Gastroesophageal sphincter (tissue), 4 donors: ENCODE measurements at regions not wholly inside any gene's neighbourhood (a gene's known extent, or its start where the extent isn't known, plus 50 kb on each side); places are given as distances from the start of the nearest gene placed in this dataset.

Source experiments
- ATAC-seq: fragments of 150-250 bp; one replicate; pipeline ENCODE4 v1.9.1; 2016; ENCODE audit warnings: mild to moderate bottlenecking, moderate library complexity
- H3K27ac ChIP-seq, 4 donors: fragments of 200-600 bp; sonication (generic) in 3 of 4; 1 replicate in 3 of 4; 2 replicates in 1 of 4; pipeline ENCODE4 v1.5.1; 2016 to 2019
- H3K27me3 ChIP-seq: fragments of 200-600 bp; sonication (generic); one replicate; pipeline ENCODE4 v1.5.1; 2019
- H3K36me3 ChIP-seq, 2 donors: fragments of 200-600 bp; sonication (generic); one replicate each; pipeline ENCODE4 v1.5.1; 2019; ENCODE audit warnings: control low read depth in 1 of 2
- H3K4me1 ChIP-seq, 3 donors: fragments of 200-600 bp; sonication (generic); 1 replicate in 2 of 3; 2 replicates in 1 of 3; pipeline ENCODE4 v1.5.1; 2016 to 2019; ENCODE audit warnings: control low read depth in 2 of 3
- H3K4me3 ChIP-seq, 2 donors: fragments of 200-600 bp; sonication (generic); one replicate each; pipeline ENCODE4 v1.5.1; 2019; ENCODE audit warnings: mild to moderate bottlenecking in 1 of 2, moderate library complexity in 1 of 2
- H3K9me3 ChIP-seq, 3 donors: fragments of 200-600 bp; sonication (generic); one replicate each; pipeline ENCODE4 v1.5.1; 2017 to 2019; ENCODE audit warnings: control low read depth in 2 of 3
- EP300 ChIP-seq: sonication (generic); formaldehyde crosslinking; IDR thresholded peaks from one replicate; pipeline ENCODE4 v1.6.1; 2017; ENCODE audit warnings: antibody characterized with exemption, mild to moderate bottlenecking
- POLR2A ChIP-seq, 2 donors: fragments of 450-650 bp; IDR thresholded peaks; one replicate each; pipeline ENCODE4 v1.6.1; 2017; ENCODE audit warnings: antibody characterized with exemption in 2 of 2, mild to moderate bottlenecking in 2 of 2, moderate library complexity in 1 of 2
- POLR2AphosphoS5 ChIP-seq: sonication (generic); formaldehyde crosslinking; IDR thresholded peaks from one replicate; pipeline ENCODE4 v1.6.1; 2017; ENCODE audit warnings: antibody characterized with exemption
- WGBS, 2 donors: methylation state at CpG; one replicate each; pipeline ENCODE4 v1.1.5; 2018; ENCODE audit warnings: low coverage in 1 of 2; 5-methylcytosine and 5-hydroxymethylcytosine counted together
- TF ChIP-seq, protein P1 (sequence below), 4 experiments: fragments of 200-600 bp in 2 of 4; fragments of 450-650 bp in 2 of 4; sonication (generic) in 1 of 4; IDR thresholded peaks; one replicate each; pipeline ENCODE4 v1.5.1; 2017 to 2019; ENCODE audit warnings: antibody characterized with exemption in 4 of 4, mild to moderate bottlenecking in 2 of 4, moderate library complexity in 2 of 4

DNA sequence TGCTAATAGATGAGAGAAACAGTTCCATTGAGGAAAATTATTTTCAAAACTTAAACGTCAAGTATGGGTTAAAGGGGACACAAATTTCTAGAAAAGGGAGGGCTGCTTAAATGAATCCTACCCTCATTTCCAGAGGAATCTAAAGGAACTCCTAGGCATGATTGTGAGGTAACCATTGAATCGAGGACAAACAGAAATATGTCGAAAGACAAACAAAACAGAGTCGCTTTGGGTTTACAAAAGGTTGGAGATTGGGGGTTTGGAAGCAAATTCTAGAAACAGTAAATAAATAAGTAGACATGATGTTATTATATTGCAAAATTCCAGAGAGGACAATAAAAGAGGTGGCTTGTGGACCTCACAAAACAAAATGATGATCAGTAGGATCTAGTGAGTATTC, 173.1 kb downstream of the FTCDNL1 start:
- Histone ChIP-seq H3K27me3 (no peaks in the 10 kb centered on the region), H3K9me3 (no peaks in the 10 kb centered on the region), H3K4me3 (no peak overlapping the region), H3K4me1 (no peaks in the 10 kb centered on the region), H3K27ac (no peak overlapping the region), H3K36me3 (no peaks in the 10 kb centered on the region)
- no peak for ATAC-seq
- TF ChIP-seq, protein P1, sequence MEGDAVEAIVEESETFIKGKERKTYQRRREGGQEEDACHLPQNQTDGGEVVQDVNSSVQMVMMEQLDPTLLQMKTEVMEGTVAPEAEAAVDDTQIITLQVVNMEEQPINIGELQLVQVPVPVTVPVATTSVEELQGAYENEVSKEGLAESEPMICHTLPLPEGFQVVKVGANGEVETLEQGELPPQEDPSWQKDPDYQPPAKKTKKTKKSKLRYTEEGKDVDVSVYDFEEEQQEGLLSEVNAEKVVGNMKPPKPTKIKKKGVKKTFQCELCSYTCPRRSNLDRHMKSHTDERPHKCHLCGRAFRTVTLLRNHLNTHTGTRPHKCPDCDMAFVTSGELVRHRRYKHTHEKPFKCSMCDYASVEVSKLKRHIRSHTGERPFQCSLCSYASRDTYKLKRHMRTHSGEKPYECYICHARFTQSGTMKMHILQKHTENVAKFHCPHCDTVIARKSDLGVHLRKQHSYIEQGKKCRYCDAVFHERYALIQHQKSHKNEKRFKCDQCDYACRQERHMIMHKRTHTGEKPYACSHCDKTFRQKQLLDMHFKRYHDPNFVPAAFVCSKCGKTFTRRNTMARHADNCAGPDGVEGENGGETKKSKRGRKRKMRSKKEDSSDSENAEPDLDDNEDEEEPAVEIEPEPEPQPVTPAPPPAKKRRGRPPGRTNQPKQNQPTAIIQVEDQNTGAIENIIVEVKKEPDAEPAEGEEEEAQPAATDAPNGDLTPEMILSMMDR (IDR thresholded peaks at IDR 0.05): no peak
- TF ChIP-seq POLR2A (IDR thresholded peaks at IDR 0.05): no peak
- TF ChIP-seq POLR2AphosphoS5: no peak
- no peak for TF ChIP-seq EP300
- 77 to 80% methylated on average over 4 of the region's 4 CpGs for WGBS, 2 donors

DNA sequence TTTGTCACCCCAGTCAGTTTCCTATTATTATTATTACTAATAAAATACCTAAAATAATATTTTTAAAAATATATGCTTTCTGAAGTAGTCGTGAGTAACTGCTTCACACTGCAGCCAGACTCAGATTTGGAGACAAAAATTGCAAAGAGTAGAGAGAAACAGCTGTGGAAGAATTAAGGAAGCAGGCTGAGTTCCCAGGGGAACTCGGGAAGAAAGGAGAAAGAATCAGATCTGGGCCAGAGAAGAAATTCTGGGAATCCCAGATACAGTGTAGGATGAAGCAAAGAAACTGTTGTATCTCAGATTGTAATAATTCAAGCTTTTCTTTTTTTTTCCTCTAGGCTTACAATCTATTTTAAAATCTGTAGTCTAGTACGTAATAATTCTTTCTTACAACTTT, 182.3 kb downstream of the FTCDNL1 start:
- Histone ChIP-seq H3K9me3 (no peaks in the 10 kb centered on the region), H3K36me3 (no peaks in the 10 kb centered on the region), H3K27ac (no peak overlapping the region), H3K4me1 (no peaks in the 10 kb centered on the region), H3K4me3 (no peak overlapping the region), H3K27me3 (no peaks in the 10 kb centered on the region)
- no peak for ATAC-seq
- no peak for TF ChIP-seq EP300
- no peak for TF ChIP-seq POLR2A (IDR thresholded peaks at IDR 0.05)
- TF ChIP-seq, protein P1 (IDR thresholded peaks at IDR 0.05): no peak
- TF ChIP-seq POLR2AphosphoS5: no peak
- WGBS, 2 donors: 41 to 48% methylated on average over 3 of the region's 3 CpGs

DNA sequence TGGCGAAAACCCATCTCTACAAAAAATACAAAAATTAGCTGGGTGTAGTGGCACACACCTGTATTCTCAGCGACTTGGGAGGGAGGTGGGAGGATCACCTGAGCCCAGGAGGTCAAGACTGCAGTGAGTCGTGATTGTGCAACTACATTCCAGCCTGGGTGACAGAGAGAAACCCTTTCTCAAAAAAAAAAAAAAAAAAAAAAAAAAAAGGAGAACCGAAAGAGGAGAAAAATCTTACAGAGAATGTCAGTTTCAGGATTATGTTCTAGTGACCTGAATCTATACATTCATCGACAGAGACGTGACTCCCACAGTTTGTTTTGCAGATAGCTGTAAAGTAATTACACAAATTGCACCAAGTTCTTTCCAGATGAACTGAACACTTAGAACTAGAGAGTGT, 187.8 kb downstream of the FTCDNL1 start:
- WGBS, 2 donors: 50 to 52% methylated on average over 5 to 6 of the region's 6 CpGs
- Histone ChIP-seq H3K27ac (no peak overlapping the region), H3K9me3 (no peaks in the 10 kb centered on the region), H3K4me3 (no peak overlapping the region), H3K27me3 (no peaks in the 10 kb centered on the region), H3K36me3 (no peaks in the 10 kb centered on the region), H3K4me1 (peaks cover 0 to 9% (median 0%) of the 10 kb centered on the region in 3 donors)
- ATAC-seq: no peak
- TF ChIP-seq EP300 (no peak), POLR2A (IDR thresholded peaks at IDR 0.05) (no peak), POLR2AphosphoS5 (no peak)
- TF ChIP-seq, protein P1 (IDR thresholded peaks at IDR 0.05): no peak

DNA sequence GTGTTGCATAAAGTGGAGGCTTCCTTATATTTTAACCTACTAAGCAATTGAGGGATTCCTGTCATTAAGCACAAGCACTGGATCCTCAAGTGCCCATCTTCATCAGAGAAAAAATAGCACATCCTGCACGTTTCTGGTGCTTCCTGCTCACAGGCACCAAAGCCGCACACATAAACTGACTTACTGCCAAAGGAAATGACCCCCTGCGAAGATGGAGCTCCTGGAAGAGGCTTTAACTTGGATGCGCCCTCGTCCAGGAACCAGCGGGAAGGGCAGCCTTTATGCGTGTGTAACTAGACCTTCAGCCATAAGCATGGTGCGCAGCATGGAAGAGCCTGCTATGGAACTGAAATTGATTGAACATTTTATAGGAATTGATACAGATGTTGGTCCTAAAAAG, 188.7 kb downstream of the FTCDNL1 start:
- TF ChIP-seq, protein P1 (IDR thresholded peaks at IDR 0.05): no peak
- TF ChIP-seq POLR2A (IDR thresholded peaks at IDR 0.05): no peak
- no peak for TF ChIP-seq POLR2AphosphoS5
- no peak for TF ChIP-seq EP300
- Histone ChIP-seq H3K9me3 (peaks cover 0 to 2% (median 0%) of the 10 kb centered on the region in 3 donors), H3K27me3 (no peaks in the 10 kb centered on the region), H3K27ac (no peak overlapping the region), H3K4me1 (peaks cover 0 to 9% (median 0%) of the 10 kb centered on the region in 3 donors), H3K36me3 (no peaks in the 10 kb centered on the region), H3K4me3 (no peak overlapping the region)
- 17 to 64% methylated on average over 1 to 7 of the region's 8 CpGs for WGBS, 2 donors
- no peak for ATAC-seq

DNA sequence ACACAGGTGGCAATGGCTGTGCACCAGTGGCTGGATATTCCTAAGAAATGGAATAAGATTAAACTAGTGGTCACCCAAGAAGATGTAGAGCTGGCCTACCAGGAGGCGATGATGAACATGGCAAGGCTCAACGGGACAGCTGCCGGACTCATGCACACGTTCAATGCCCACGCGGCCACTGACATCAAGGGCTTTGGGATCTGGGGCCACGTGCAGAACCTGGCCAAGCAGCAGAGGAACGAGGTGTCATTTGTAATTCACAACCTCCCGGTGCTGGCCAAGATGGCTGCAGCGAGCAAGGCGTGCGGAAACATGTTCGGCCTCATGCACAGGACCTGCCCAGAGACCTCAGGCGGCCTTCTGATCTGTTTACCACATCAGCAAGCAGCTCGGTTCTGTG, 190.8 kb downstream of the FTCDNL1 start:
- H3K9me3 ChIP-seq: peaks cover 0 to 6% (median 0%) of the 10 kb centered on the region in 3 donors
- ATAC-seq: no peak
- no peak overlapping the region for H3K27ac ChIP-seq
- WGBS, 2 donors: 90% methylated on average over 2 of the region's 15 CpGs
- TF ChIP-seq POLR2A (IDR thresholded peaks at IDR 0.05): no peak
- no peak for TF ChIP-seq EP300
- no peak for TF ChIP-seq POLR2AphosphoS5
- no peaks in the 10 kb centered on the region for H3K36me3 ChIP-seq
- H3K4me1 ChIP-seq: peaks cover 0 to 9% (median 0%) of the 10 kb centered on the region in 3 donors
- no peak overlapping the region for H3K4me3 ChIP-seq
- H3K27me3 ChIP-seq: no peaks in the 10 kb centered on the region
